ENCODE measurements at regions not wholly inside any gene's neighbourhood (a gene's known extent, or its start where the extent isn't known, plus 50 kb on each side); places are given as distances from the start of the nearest gene placed in this dataset.

DNA sequence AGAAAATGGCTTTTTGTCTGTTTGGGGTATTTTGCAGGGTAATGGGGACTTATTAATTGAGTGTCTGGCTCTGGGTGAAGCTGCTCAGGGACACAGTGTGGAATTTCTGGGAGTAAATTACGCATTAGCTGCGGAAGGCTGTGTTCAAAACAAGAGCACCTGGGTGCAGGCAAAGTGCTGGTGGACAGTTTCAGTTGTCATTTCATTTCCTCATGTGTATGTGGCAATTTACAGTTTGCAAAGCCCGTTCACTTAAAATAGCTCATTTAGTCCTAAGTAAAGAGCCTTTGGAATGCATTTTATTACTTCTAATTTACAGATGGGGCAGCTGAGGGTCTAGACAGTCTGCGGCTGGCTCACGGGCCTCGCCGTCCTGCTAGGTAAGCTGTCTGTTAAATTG lies 546.8 kb downstream of the BCL11B start:
- Histone ChIP-seq H3K36me3 (no peaks in the 10 kb centered on the region), H3K27me3 (peaks cover 0 to 15% of the 10 kb centered on the region in 2 donors), H3K4me3 (no peak overlapping the region), H3K27ac (no peak overlapping the region), H3K9me3 (no peaks in the 10 kb centered on the region), H3K4me1 (no peaks in the 10 kb centered on the region)
- TF ChIP-seq, protein P1, sequence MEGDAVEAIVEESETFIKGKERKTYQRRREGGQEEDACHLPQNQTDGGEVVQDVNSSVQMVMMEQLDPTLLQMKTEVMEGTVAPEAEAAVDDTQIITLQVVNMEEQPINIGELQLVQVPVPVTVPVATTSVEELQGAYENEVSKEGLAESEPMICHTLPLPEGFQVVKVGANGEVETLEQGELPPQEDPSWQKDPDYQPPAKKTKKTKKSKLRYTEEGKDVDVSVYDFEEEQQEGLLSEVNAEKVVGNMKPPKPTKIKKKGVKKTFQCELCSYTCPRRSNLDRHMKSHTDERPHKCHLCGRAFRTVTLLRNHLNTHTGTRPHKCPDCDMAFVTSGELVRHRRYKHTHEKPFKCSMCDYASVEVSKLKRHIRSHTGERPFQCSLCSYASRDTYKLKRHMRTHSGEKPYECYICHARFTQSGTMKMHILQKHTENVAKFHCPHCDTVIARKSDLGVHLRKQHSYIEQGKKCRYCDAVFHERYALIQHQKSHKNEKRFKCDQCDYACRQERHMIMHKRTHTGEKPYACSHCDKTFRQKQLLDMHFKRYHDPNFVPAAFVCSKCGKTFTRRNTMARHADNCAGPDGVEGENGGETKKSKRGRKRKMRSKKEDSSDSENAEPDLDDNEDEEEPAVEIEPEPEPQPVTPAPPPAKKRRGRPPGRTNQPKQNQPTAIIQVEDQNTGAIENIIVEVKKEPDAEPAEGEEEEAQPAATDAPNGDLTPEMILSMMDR (IDR thresholded peaks at IDR 0.05) = no peak
- intact Hi-C loops (cut with DNase I; ENCODE audit: low total_unique reads) = no loop called here
- no peak for DNase-seq

DNA sequence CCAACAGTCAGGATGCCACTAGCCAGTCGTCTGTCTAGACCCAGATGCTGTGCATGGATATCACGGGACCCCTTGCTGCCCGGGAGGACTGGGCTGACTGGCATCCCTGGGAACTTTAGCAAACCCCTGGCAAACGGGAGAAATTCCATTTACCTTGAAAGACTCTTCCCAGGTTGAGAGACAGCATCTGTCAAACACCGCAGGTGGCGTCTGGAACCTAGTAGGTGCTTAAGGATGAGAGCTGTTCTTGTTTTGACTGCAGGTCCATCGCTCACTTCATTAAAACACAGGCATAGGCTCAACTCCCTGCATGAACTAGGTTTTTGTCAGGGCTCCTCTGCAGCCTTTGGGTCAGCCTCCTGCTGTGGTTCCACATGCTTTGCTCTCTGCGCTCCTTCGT lies 546.3 kb downstream of the BCL11B start:
- Histone ChIP-seq H3K36me3 (no peaks in the 10 kb centered on the region), H3K27me3 (peaks cover 0 to 15% of the 10 kb centered on the region in 2 donors), H3K4me1 (no peaks in the 10 kb centered on the region), H3K27ac (no peak overlapping the region), H3K9me3 (no peaks in the 10 kb centered on the region), H3K4me3 (no peak overlapping the region)
- no peak for DNase-seq
- intact Hi-C loops (cut with DNase I; ENCODE audit: low total_unique reads) = no loop called here
- TF ChIP-seq, protein P1 (IDR thresholded peaks at IDR 0.05) = no peak

DNA sequence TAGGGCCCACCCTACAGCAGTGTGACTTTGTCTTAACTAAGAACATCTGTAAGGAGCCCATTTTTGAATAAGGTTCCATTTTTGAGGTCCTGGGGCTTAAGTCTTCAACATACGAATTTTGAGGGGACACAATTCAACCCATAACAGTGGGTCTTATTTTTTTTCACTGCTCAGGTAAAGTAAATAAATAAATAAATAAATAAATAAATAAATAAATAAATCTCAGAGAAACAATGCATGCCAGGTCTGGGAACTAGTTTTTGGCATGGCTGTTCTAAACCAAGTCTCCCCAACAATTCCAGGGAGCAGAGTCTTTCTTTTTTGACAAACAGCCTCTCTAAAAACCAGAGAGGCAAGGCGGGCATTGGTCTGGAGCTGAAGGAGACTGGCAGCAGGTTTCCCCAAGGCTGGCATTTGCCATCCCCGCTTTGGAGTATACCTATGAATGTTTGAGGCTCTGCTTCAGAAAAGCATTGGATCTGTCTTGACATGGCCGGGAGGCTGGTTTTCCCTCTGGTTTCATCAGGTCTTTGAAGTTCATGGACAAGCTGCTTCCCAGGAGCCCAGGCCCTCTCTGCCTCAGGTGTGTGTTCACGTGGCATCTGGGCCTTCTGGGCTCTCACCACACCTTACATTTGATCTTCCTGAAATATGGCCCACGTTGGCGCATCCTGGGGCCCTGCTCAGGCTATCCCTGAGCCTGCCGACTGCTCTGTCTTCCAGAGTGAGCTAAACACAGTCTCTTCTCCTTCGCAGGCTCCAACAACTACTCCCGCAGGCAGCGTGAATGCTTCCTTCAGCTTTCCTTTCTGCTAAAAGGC lies 545.2 kb downstream of the BCL11B start:
- Histone ChIP-seq H3K36me3 (no peaks in the 10 kb centered on the region), H3K27me3 (peaks cover 0 to 15% of the 10 kb centered on the region in 2 donors), H3K4me3 (no peak overlapping the region), H3K4me1 (no peaks in the 10 kb centered on the region), H3K27ac (no peak overlapping the region), H3K9me3 (no peaks in the 10 kb centered on the region)
- no peak for DNase-seq
- intact Hi-C loops (cut with DNase I; ENCODE audit: low total_unique reads) = no loop called here
- TF ChIP-seq, protein P1 (IDR thresholded peaks at IDR 0.05) = no peak

DNA sequence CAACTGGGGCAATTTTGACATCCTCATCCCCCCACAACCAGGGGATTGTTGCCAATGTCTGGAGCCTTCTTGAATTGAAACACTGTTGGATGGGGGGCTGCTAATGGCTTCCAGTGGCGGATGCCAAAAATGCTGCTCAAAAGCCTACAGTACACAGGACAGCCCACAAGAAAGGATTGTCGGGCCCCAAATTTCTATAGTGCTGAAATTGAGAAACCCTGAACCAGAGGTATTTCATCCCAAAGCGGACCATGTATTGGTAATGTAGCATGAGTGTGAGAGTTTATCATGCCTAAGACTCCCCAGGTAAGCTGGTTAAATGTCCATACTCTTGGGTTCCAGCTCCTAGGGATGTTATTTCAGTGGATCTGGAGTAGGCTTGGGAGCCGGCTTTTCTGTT lies 544.0 kb downstream of the BCL11B start:
- no peaks in the 10 kb centered on the region for H3K9me3 ChIP-seq
- no peak overlapping the region for H3K27ac ChIP-seq
- DNase-seq = no peak
- TF ChIP-seq, protein P1 (IDR thresholded peaks at IDR 0.05) = no peak
- H3K36me3 ChIP-seq = no peaks in the 10 kb centered on the region
- no peaks in the 10 kb centered on the region for H3K4me1 ChIP-seq
- H3K27me3 ChIP-seq = peaks cover 0 to 15% of the 10 kb centered on the region in 2 donors
- intact Hi-C loops (cut with DNase I; ENCODE audit: low total_unique reads) = no loop called here
- H3K4me3 ChIP-seq = no peak overlapping the region

DNA sequence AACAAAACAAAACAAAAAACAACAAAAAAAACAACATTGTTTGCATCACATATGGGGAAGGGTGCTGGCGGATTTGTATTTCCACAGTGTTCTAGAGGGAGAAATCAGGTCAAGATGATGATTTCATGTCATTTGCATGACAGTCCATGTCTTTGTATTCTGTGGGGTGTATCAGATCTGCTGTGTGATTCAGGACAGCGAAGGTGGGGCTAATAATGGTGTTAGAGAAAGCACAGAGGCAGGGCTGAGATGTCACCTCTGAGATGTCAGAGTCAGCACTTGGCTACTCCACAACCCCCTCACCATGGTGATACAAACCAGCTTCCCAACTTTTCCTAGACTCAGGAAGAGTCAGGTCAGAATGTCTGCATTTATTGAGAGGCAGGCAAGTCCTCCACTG lies 543.2 kb downstream of the BCL11B start:
- Histone ChIP-seq H3K4me1 (no peaks in the 10 kb centered on the region), H3K36me3 (no peaks in the 10 kb centered on the region), H3K27me3 (peaks cover 0 to 15% of the 10 kb centered on the region in 2 donors), H3K4me3 (no peak overlapping the region), H3K9me3 (no peaks in the 10 kb centered on the region), H3K27ac (no peak overlapping the region)
- intact Hi-C loops (cut with DNase I; ENCODE audit: low total_unique reads) = no loop called here
- no peak for DNase-seq
- TF ChIP-seq, protein P1 (IDR thresholded peaks at IDR 0.05) = no peak
